Fibroblast of mammary gland (primary cell): ENCODE measurements at regions not wholly inside any gene's neighbourhood (a gene's known extent, or its start where the extent isn't known, plus 50 kb on each side); places are given as distances from the start of the nearest gene placed in this dataset.
A peak's percentile ranks its signal among the peaks of the same experiment; 100 is the strongest.

Experiments used
- DNase-seq: peaks from one replicate; pipeline ENCODE4 v3.0.0-alpha.2; 2010; ENCODE audit warnings: low read depth
- H3K4me3 ChIP-seq: 2 replicates; pipeline ENCODE4 v1.5.1; 2011; ENCODE audit warnings: low read depth, mild to moderate bottlenecking, low read length, moderate library complexity; ENCODE audit not compliant: control insufficient read depth
- TF ChIP-seq, protein P1 (sequence below): conservative IDR thresholded peaks from 2 replicates; pipeline ENCODE4 v1.5.1; 2011; ENCODE audit warnings: low read depth, low read length, inconsistent platforms; ENCODE audit not compliant: control insufficient read depth, insufficient read depth

DNA sequence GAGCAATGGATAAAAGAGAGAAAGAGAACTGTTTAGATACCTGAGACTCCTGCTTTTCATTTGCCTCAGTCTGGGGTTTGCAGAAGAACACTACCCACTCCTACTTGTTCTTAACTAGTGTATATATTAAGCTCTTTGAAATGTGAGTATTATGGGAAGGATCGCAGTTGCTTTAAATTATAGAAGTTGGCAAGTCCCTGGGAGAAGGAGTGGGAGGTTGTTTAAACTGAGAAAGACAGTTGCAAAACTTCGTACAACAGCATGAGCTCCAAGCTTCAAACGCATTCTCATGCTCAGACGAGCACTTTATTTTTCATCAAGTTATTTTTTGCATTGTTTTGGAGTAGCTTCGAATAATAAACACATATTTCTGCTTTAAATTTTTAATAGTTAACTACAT, 88.1 kb upstream of the C1QTNF7 start:
- TF ChIP-seq, protein P1, sequence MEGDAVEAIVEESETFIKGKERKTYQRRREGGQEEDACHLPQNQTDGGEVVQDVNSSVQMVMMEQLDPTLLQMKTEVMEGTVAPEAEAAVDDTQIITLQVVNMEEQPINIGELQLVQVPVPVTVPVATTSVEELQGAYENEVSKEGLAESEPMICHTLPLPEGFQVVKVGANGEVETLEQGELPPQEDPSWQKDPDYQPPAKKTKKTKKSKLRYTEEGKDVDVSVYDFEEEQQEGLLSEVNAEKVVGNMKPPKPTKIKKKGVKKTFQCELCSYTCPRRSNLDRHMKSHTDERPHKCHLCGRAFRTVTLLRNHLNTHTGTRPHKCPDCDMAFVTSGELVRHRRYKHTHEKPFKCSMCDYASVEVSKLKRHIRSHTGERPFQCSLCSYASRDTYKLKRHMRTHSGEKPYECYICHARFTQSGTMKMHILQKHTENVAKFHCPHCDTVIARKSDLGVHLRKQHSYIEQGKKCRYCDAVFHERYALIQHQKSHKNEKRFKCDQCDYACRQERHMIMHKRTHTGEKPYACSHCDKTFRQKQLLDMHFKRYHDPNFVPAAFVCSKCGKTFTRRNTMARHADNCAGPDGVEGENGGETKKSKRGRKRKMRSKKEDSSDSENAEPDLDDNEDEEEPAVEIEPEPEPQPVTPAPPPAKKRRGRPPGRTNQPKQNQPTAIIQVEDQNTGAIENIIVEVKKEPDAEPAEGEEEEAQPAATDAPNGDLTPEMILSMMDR: no peak
- peak; percentile 58 for DNase-seq

DNA sequence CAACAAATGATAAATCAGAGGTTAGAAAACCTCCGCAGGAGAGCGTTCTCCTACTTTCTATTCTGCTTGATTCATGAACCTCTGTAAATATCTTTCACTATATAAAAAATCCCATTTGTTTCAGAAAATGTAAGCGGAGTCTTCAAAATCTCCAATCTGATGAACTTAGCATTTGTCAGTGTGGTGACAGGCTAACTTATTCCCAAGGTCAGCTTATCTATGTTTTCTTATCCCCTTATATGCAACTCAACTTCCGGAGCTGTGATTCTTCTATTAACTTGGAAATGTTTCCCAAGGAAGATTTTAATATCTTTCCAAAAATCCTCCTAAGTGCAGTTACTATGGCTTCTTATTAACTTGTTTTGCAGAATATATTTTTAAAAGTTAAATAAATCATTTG, 87.5 kb upstream of the C1QTNF7 start:
- TF ChIP-seq, protein P1: no peak
- H3K4me3 ChIP-seq: no peak overlapping the region
- DNase-seq: no peak

More for the DNA sequence above, 88.1 kb upstream of the C1QTNF7 start:
- H3K4me3 ChIP-seq: no peak overlapping the region

DNA sequence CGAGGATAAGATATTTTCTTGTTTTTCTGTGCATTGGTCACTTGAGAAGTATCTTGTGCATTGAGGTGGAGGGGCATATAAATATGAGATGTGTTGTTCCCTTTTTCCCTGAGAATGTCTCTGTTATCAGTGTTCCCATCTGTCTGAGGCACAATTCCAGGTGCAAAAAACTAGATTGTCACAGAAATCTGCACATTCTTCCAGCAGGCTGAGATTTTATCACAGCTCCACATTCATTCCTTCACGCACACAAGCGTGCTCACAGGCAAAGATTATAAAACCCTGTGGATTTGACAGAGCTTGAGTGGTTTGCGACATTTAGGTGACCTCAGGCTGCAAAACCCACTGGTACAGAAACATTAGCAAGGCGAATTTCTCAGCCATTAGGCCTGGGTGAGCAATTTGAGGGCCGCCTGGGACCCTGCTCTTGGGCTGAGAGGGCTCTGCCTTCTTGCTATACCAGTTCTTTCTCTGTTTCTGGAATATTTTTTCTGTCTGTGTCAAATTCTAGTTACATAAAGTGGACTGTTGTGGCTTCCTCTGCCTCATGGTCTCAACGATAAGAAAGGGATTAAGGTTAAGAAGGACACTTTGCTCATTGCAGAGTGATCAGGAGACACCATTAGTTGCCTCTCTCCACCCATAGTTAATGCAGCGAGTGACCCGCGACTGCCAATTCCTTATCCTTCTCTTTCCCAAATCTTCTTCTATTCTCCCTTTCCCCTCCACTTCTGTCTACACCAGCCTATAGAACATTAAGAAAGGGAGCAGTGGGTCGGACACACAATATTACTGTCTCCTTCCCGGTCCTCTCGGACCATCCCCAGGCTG, 86.7 kb upstream of the C1QTNF7 start:
- TF ChIP-seq, protein P1: no peak
- DNase-seq: no peak
- no peak overlapping the region for H3K4me3 ChIP-seq

DNA sequence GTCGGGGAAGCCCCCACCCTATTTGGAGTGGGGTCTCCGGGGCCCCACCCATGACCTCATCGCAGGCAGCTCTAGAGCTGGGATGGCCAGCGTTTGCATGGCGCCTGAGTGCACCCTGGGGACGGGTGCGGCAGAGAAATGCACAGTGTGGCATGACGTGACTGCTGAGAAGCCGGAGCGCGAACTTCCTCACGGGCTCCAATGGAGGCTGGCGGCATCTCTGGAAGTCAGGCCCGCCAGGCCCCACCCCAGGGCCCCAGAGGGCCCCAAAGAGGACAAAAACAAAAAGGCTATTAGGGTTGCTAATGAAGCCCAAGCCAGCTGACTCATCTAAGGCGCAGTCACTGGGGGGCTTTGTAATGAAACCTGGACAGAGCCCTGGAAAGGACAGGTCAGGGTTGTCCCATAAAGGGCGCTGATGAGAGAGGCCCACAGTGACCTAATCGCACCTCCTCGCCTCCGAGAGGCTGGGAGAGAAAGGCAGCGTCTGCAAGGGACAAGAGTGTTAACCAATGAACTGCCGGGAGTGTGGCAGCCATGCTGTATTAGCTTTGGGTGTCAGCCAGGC, 86.0 kb upstream of the C1QTNF7 start:
- DNase-seq: no peak
- TF ChIP-seq, protein P1: no peak
- no peak overlapping the region for H3K4me3 ChIP-seq

DNA sequence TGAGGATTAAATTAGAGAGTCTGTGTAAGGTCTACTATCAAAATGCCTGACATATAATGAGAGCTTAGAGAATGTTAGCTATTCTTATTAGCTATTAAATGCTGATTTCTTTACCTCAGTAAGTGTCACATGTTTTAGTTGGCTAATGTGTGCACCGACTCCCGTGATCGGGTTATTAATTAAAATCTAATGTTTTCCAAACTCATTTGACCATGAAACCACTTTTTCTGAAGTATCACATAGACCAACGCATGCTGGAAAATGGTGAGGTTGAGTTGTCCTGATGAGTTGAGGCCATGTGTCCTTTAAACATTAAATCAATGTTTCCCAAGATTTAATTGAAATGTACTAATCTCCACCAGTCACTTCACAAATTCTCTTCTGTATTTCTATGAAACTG, 84.8 kb upstream of the C1QTNF7 start:
- no peak overlapping the region for H3K4me3 ChIP-seq
- TF ChIP-seq, protein P1: no peak
- DNase-seq: no peak

DNA sequence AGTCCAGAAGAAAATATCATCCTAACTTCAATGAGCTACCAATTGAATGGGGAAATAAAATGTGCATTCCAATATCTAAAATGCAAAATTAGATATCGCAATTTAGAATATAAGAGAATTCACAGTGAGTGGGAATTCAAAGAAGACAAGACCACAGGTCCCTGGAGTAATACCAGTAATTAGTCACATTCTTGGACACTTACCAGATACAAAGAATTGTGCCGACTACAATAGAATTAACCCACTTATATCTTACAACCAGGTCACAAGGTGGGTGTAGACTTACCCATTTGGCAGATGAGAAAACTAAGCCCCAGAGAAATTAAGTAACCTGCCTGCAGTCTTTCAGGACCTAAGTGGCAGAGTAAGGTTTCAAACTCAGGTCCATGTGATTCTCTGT, 84.3 kb upstream of the C1QTNF7 start:
- H3K4me3 ChIP-seq: no peak overlapping the region
- TF ChIP-seq, protein P1: no peak
- DNase-seq: peak; percentile 52
